ENCODE measurements at regions not wholly inside any gene's neighbourhood (a gene's known extent, or its start where the extent isn't known, plus 50 kb on each side); places are given as distances from the start of the nearest gene placed in this dataset.
A peak's percentile ranks its signal among the peaks of the same experiment; 100 is the strongest.

DNA sequence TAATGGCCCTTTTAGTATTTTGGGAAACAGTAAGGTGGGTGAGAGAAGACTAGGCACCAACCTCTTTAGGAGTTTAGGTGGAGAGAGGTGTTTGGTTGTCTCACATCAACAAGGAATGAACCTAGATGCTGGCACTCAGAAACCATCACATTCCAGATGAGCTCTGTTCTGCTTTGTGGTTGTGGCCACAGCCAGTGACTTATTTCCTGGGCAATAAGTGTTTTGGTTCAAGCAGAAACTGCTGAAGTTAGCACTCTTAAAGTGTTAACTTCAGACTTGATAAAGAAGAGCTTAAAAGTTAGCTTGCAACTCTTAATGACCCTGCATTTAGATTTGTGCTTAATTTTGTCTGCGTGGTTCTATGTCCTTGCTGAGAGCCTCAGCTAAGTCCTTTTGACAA lies 929.2 kb downstream of the SLC4A3 start:
- H3K4me3 Mint-ChIP-seq = no peak overlapping the region
- no peak overlapping the region for H3K27ac Mint-ChIP-seq
- peaks cover 0 to 7% (median 3%) of the 10 kb centered on the region in 3 donors for H3K9me3 Mint-ChIP-seq
- no peaks in the 10 kb centered on the region for H3K27me3 Mint-ChIP-seq
- no peaks in the 10 kb centered on the region for H3K4me1 Mint-ChIP-seq
- H3K36me3 Mint-ChIP-seq = no peaks in the 10 kb centered on the region

- peaks cover 0 to 4% (median 3%) of the 10 kb centered on the region in 3 donors for H3K9me3 Mint-ChIP-seq
- no peak overlapping the region for H3K27ac Mint-ChIP-seq
- no peaks in the 10 kb centered on the region for H3K4me1 Mint-ChIP-seq
- no peak overlapping the region for H3K4me3 Mint-ChIP-seq
- H3K36me3 Mint-ChIP-seq = no peaks in the 10 kb centered on the region
- H3K27me3 Mint-ChIP-seq = no peaks in the 10 kb centered on the region
Observed at GRCh38 chr2:220560192-220560591, 932.8 kb downstream of the SLC4A3 start.

GRCh38 chr2:220562375-220563140 lies 935.1 kb downstream of the SLC4A3 start:
- Mint-ChIP-seq H3K27me3 (no peaks in the 10 kb centered on the region), H3K4me3 (no peak overlapping the region), H3K4me1 (no peaks in the 10 kb centered on the region), H3K36me3 (no peaks in the 10 kb centered on the region), H3K27ac (no peak overlapping the region), H3K9me3 (peaks cover 0 to 4% (median 3%) of the 10 kb centered on the region in 3 donors)

DNA sequence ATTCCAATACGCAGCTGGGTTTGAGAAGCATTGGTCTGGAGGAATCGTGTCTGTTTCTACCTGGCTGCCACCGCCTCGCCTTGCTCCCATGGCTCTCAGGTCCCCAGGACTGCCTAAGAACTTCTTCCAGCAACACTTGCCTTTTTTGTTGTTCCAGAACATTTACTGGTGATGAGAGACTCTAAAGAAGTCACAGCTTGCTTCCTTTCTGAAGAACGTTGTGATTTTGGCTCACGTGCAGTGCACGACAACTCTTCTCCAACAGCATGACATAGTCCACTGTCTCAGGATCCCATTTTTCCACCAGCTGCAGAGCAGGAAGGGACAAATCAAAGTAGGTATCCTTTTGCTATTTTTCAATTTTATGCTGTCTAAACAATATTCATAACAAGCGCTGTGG lies 940.9 kb downstream of the SLC4A3 start:
- Mint-ChIP-seq H3K4me3 (no peak overlapping the region), H3K27ac (no peak overlapping the region), H3K9me3 (peaks cover 0 to 3% (median 0%) of the 10 kb centered on the region in 3 donors), H3K4me1 (no peaks in the 10 kb centered on the region), H3K36me3 (no peaks in the 10 kb centered on the region), H3K27me3 (no peaks in the 10 kb centered on the region)

DNA sequence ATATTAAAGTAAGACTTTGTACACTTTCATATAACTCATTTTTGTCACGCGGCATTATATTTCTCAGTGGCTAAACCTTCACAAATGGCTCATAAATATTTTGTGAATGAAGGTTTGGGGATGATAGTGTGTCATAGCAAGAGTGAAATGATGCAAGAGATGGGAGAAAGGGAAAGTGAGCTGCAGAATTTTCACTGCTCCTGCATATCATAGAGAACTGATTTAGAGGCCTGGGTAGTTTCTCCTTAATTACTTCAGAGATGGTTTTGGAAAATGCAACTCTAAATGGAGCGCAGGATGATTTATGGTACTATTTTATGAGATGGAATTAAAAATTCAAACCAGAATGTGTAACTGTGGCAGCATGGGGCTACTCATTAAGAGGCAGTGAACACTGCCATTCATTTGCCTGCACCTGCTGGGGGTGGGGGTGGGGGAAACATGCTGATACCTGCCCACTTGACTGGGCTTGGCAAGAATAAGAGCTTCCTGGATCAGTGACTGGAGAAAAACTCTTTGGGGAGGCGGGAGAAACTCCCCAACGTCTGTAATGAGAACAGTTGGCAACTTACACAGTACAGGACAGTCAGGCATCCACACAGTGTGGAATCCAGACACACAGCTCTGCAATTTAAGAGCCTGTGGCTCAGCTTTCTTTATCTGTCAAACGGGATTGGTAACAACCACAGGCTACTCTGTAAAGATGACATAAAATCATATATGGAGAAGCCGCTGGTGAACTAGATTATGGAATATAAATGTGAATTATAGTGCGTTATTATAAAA lies 941.9 kb downstream of the SLC4A3 start:
- H3K4me1 Mint-ChIP-seq = peaks cover 0 to 4% (median 0%) of the 10 kb centered on the region in 3 donors
- H3K27ac Mint-ChIP-seq = no peak overlapping the region
- H3K4me3 Mint-ChIP-seq = no peak overlapping the region
- no peaks in the 10 kb centered on the region for H3K36me3 Mint-ChIP-seq
- peaks cover 0 to 6% (median 2%) of the 10 kb centered on the region in 3 donors for H3K9me3 Mint-ChIP-seq
- no peaks in the 10 kb centered on the region for H3K27me3 Mint-ChIP-seq

- Mint-ChIP-seq H3K9me3 (peaks cover 0 to 6% (median 2%) of the 10 kb centered on the region in 3 donors), H3K27me3 (no peaks in the 10 kb centered on the region), H3K27ac (no peak overlapping the region), H3K4me3 (no peak overlapping the region), H3K36me3 (no peaks in the 10 kb centered on the region), H3K4me1 (peaks cover 0 to 4% (median 0%) of the 10 kb centered on the region in 3 donors)
Observed at GRCh38 chr2:220572385-220572784, 945.0 kb downstream of the SLC4A3 start.

DNA sequence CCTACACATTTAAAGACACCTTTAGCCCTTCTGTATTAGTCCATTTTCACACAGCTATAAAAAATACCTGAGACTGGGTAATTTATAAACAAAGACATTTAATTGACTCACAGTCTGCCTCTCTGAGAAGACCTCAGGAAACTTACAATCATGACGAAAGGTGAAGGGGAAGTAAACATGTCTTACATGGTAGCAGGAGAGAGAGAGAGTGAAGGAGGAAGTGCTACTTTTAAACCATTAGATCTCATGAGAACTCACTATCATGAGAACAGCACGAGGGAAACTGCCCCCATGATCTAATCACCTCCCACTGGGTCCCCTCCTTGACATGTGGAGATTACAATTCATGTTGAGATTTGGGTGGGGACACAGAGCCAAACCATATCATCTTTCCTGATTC lies 946.6 kb downstream of the SLC4A3 start:
- H3K4me1 Mint-ChIP-seq = peaks cover 0 to 4% (median 0%) of the 10 kb centered on the region in 3 donors
- no peaks in the 10 kb centered on the region for H3K27me3 Mint-ChIP-seq
- peaks cover 0 to 6% (median 5%) of the 10 kb centered on the region in 3 donors for H3K9me3 Mint-ChIP-seq
- no peak overlapping the region for H3K4me3 Mint-ChIP-seq
- no peaks in the 10 kb centered on the region for H3K36me3 Mint-ChIP-seq
- peak overlapping the region in 2 of 3 donors; percentile 0 to 14 for H3K27ac Mint-ChIP-seq

- Mint-ChIP-seq H3K36me3 (no peaks in the 10 kb centered on the region), H3K4me1 (peaks cover 0 to 4% (median 0%) of the 10 kb centered on the region in 3 donors), H3K4me3 (no peak overlapping the region), H3K27ac (no peak overlapping the region), H3K9me3 (peaks cover 0 to 6% (median 5%) of the 10 kb centered on the region in 3 donors), H3K27me3 (no peaks in the 10 kb centered on the region)
Observed at GRCh38 chr2:220575963-220576362, 948.5 kb downstream of the SLC4A3 start.

DNA sequence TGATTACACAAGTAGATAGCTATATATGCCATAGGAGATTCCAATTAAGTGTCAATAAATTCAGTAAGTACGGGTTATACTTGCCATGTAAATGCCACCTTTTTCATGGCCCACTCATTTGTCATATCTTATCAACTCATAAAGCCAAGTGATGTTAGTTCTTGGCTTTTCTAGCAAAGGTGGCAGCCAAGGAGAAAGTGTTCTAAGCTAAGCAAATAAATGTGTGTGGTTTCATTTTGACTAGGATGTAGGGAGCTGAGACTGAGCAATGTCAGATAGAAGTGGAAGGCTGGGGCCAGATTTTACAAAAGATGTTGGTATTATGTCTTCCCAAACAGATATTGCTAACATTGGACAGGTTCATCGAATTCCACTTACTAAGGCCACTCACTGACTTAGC lies 952.0 kb downstream of the SLC4A3 start:
- H3K9me3 Mint-ChIP-seq = peaks cover 0 to 3% (median 0%) of the 10 kb centered on the region in 3 donors
- no peak overlapping the region for H3K27ac Mint-ChIP-seq
- H3K4me1 Mint-ChIP-seq = no peaks in the 10 kb centered on the region
- H3K4me3 Mint-ChIP-seq = no peak overlapping the region
- H3K27me3 Mint-ChIP-seq = no peaks in the 10 kb centered on the region
- no peaks in the 10 kb centered on the region for H3K36me3 Mint-ChIP-seq

GRCh38 chr2:220580113-220580512 lies 952.7 kb downstream of the SLC4A3 start:
- Mint-ChIP-seq H3K9me3 (peaks cover 0 to 3% (median 0%) of the 10 kb centered on the region in 3 donors), H3K4me1 (no peaks in the 10 kb centered on the region), H3K4me3 (no peak overlapping the region), H3K27me3 (no peaks in the 10 kb centered on the region), H3K36me3 (no peaks in the 10 kb centered on the region), H3K27ac (no peak overlapping the region)

DNA sequence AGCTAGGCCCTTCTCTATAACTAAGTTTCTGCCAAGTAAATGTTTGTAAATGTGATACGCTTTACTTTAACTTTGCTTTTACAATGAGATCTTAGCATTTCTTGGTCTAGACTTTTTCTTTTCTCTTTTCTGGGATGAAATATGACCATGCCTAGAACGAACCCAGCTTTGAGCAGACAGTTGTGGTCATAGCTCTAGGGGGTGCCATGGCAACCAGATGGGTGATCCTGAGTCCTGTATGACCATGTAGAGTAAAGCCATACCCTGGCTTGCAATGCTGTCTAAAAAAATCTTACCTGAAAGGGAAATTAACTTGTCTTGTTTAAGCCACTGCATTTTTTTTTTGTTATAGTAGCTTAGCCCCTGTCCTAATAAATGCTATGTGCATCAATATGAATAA lies 956.3 kb downstream of the SLC4A3 start:
- Mint-ChIP-seq H3K36me3 (no peaks in the 10 kb centered on the region), H3K4me1 (no peaks in the 10 kb centered on the region), H3K27me3 (no peaks in the 10 kb centered on the region), H3K9me3 (peaks cover 0 to 3% (median 0%) of the 10 kb centered on the region in 3 donors), H3K4me3 (no peak overlapping the region), H3K27ac (no peak overlapping the region)

GRCh38 chr2:220585241-220585640 lies 957.8 kb downstream of the SLC4A3 start:
- H3K4me3 Mint-ChIP-seq = no peak overlapping the region
- no peak overlapping the region for H3K27ac Mint-ChIP-seq
- H3K4me1 Mint-ChIP-seq = no peaks in the 10 kb centered on the region
- no peaks in the 10 kb centered on the region for H3K36me3 Mint-ChIP-seq
- no peaks in the 10 kb centered on the region for H3K9me3 Mint-ChIP-seq
- no peaks in the 10 kb centered on the region for H3K27me3 Mint-ChIP-seq

GRCh38 chr2:220586980-220587530 lies 959.6 kb downstream of the SLC4A3 start:
- no peaks in the 10 kb centered on the region for H3K27me3 Mint-ChIP-seq
- no peak overlapping the region for H3K27ac Mint-ChIP-seq
- H3K4me1 Mint-ChIP-seq = no peaks in the 10 kb centered on the region
- H3K4me3 Mint-ChIP-seq = no peak overlapping the region
- H3K9me3 Mint-ChIP-seq = no peaks in the 10 kb centered on the region
- no peaks in the 10 kb centered on the region for H3K36me3 Mint-ChIP-seq

DNA sequence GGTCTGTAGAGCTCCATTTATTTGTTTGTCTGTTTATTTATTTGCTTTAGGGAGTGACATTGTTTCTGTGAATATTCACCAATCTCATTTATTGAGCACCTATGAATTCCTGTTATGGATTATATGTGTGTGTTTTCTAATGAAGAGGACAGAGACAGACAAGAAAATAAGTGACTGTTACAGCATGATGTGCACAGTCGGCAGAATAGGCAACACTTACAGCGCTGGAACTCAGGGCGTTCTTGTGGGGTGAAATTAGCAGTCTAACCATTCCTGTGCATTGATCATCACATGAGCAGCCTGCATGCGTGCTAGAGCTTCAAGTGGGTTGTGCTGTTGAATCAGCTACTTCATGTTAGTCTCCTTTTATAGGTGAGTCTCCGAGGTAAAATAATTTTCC lies 960.7 kb downstream of the SLC4A3 start:
- no peak overlapping the region for H3K27ac Mint-ChIP-seq
- no peaks in the 10 kb centered on the region for H3K27me3 Mint-ChIP-seq
- no peaks in the 10 kb centered on the region for H3K9me3 Mint-ChIP-seq
- no peaks in the 10 kb centered on the region for H3K4me1 Mint-ChIP-seq
- H3K36me3 Mint-ChIP-seq = no peaks in the 10 kb centered on the region
- no peak overlapping the region for H3K4me3 Mint-ChIP-seq

DNA sequence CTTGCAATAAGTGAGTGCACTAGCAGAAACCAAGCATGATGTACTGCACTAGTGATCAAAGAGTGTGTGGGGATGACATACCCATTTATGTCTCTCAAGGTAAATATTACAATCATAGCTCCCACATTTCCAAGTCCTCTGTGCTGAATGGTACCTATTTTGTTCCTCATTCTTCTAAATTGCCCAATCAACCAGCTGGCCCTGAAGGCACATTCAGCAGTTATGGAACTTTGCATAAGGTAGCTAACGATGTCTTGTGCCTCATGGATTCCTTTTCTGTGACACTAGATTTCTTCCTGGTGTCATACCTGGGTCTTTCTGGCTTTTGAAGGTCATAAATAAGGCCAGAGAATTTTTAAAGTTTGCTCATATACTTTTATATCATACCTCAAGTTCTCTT lies 963.0 kb downstream of the SLC4A3 start:
- no peaks in the 10 kb centered on the region for H3K36me3 Mint-ChIP-seq
- H3K27me3 Mint-ChIP-seq = no peaks in the 10 kb centered on the region

More for the DNA sequence above, 963.0 kb downstream of the SLC4A3 start:
- H3K27ac Mint-ChIP-seq = no peak overlapping the region
- H3K9me3 Mint-ChIP-seq = no peaks in the 10 kb centered on the region
- H3K4me1 Mint-ChIP-seq = no peaks in the 10 kb centered on the region
- no peak overlapping the region for H3K4me3 Mint-ChIP-seq
